ENCODE measurements at regions not wholly inside any gene's neighbourhood (a gene's known extent, or its start where the extent isn't known, plus 50 kb on each side); places are given as distances from the start of the nearest gene placed in this dataset.
"Not testable (repeated sequence)": the region's sequence is repeated elsewhere in the genome, so short reads cannot be mapped to it uniquely, and the experiment has no call there.

DNA sequence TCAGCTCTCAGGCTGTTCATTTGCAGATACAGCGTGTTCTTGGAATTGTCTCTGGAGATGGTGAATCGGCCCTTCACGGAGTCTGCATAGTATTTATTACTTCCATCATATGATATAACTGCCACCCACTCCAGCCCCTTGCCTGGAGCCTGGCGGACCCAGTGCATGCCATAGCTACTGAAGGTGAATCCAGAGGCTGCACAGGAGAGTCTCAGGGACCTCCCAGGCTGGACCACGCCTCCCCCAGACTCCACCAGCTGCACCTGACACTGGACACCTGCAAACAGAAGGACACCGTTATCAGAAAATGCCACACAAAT, 808.7 kb downstream of the TMEM121 start:
- not testable (repeated sequence) for H3K4me1 ChIP-seq (ENCODE audit: control insufficient read depth, low read depth, low read length); H3K27me3 ChIP-seq (ENCODE audit: control insufficient read depth, insufficient read depth, low read length); H3K36me3 ChIP-seq (ENCODE audit: control insufficient read depth, low read depth, low read length); H3K27ac ChIP-seq (ENCODE audit: low read length); H3K9ac ChIP-seq (ENCODE audit: low read length); H3K4me3 ChIP-seq (ENCODE audit: low read length)
- peaks cover 34% of the 10 kb centered on the region for H3K9me3 ChIP-seq (ENCODE audit: control insufficient read depth, low read depth, low read length)

DNA sequence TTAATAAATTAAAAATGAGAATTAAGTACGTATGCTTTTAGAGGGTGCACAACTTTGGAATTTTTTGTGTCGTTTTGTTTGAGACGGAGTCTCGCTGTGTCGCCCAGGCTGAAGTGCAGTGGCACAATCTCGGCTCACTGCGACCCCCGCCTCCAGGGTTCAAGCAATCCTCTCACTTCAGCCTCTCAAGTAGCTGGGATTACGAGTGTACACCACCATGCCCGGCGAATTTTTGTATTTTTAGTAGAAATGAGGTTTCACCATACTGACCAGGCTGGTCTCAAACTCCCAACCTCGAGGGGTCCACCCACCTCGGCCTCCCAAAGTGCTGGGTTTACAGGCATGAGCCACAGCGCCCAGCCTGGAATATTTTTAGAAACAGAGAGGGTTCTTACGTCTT, 812.4 kb downstream of the TMEM121 start:
- H3K27ac ChIP-seq (ENCODE audit: low read length); H3K27me3 ChIP-seq (ENCODE audit: control insufficient read depth, insufficient read depth, low read length); H3K4me1 ChIP-seq (ENCODE audit: control insufficient read depth, low read depth, low read length); H3K4me3 ChIP-seq (ENCODE audit: low read length); H3K36me3 ChIP-seq (ENCODE audit: control insufficient read depth, low read depth, low read length); H3K9ac ChIP-seq (ENCODE audit: low read length): not testable (repeated sequence)
- H3K9me3 ChIP-seq (ENCODE audit: control insufficient read depth, low read depth, low read length): peaks cover 15% of the 10 kb centered on the region

DNA sequence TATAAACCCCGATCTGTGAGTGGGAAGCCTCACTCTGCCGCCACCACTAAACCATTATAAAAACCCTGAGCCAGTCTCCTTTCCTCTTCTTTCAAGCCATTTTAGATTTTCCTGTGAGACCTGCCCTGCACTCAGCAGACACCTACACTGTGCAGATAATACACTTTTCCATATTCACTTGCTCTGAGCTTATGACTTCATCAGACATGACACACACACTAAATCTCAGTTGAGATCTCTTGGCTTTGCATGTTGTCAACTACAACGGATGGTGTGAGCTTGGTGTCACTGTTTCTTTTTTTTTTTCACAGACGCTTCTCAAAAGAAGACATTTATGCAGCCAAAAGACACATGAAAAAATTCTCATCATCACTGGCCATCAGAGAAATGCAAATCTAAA, 814.3 kb downstream of the TMEM121 start:
- not testable (repeated sequence) for H3K4me1 ChIP-seq (ENCODE audit: control insufficient read depth, low read depth, low read length); H3K9ac ChIP-seq (ENCODE audit: low read length); H3K27me3 ChIP-seq (ENCODE audit: control insufficient read depth, insufficient read depth, low read length); H3K27ac ChIP-seq (ENCODE audit: low read length); H3K4me3 ChIP-seq (ENCODE audit: low read length); H3K36me3 ChIP-seq (ENCODE audit: control insufficient read depth, low read depth, low read length)
- H3K9me3 ChIP-seq (ENCODE audit: control insufficient read depth, low read depth, low read length): peaks cover 25% of the 10 kb centered on the region

DNA sequence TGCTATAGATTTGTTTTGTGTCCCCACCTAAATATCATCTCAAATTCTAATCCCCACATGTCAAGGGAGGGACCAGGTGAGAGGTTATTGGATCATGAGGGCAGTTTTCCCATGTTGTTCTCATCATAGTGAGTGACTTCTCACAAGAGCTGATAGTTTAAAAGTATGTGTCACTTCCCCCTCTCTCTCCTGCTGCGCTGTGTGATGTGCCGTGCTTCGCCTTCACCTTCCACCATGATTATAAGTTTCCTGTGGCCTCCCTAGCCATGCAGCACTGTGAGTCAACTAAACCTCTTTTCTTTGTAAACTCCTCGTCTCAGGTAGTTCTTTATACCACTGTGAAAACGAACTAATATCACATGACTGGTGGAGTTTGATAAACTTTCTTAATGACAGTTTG, 814.8 kb downstream of the TMEM121 start:
- not testable (repeated sequence) for H3K9ac ChIP-seq (ENCODE audit: low read length); H3K27me3 ChIP-seq (ENCODE audit: control insufficient read depth, insufficient read depth, low read length); H3K36me3 ChIP-seq (ENCODE audit: control insufficient read depth, low read depth, low read length); H3K4me1 ChIP-seq (ENCODE audit: control insufficient read depth, low read depth, low read length); H3K4me3 ChIP-seq (ENCODE audit: low read length); H3K27ac ChIP-seq (ENCODE audit: low read length)
- H3K9me3 ChIP-seq (ENCODE audit: control insufficient read depth, low read depth, low read length): peaks cover 30% of the 10 kb centered on the region

DNA sequence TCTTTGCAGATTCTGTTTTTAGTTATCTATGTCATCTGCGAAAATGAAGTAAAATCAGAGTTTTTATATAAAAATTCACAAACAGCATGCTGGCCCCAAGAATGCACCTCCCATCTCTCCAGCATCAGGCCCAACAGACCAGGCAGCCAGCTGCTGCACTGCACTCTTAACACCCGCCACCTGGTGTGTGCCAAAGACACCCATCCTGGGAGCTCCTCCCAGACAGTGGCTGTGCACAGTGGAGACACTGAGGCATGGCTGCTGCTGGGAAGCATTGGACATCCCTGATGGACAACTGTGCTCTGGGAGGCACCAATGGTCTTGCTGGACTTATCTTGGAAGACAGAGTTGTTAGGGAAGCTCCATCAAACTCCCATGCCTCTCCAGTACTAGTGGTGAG, 817.2 kb downstream of the TMEM121 start:
- no peak overlapping the region for H3K27ac ChIP-seq (ENCODE audit: low read length)
- peaks cover 52% of the 10 kb centered on the region for H3K9me3 ChIP-seq (ENCODE audit: control insufficient read depth, low read depth, low read length)
- no peaks in the 10 kb centered on the region for H3K27me3 ChIP-seq (ENCODE audit: control insufficient read depth, insufficient read depth, low read length)
- H3K4me1 ChIP-seq (ENCODE audit: control insufficient read depth, low read depth, low read length): no peaks in the 10 kb centered on the region
- H3K4me3 ChIP-seq (ENCODE audit: low read length): no peak overlapping the region
- no peaks in the 10 kb centered on the region for H3K36me3 ChIP-seq (ENCODE audit: control insufficient read depth, low read depth, low read length)
- H3K9ac ChIP-seq (ENCODE audit: low read length): no peak overlapping the region

DNA sequence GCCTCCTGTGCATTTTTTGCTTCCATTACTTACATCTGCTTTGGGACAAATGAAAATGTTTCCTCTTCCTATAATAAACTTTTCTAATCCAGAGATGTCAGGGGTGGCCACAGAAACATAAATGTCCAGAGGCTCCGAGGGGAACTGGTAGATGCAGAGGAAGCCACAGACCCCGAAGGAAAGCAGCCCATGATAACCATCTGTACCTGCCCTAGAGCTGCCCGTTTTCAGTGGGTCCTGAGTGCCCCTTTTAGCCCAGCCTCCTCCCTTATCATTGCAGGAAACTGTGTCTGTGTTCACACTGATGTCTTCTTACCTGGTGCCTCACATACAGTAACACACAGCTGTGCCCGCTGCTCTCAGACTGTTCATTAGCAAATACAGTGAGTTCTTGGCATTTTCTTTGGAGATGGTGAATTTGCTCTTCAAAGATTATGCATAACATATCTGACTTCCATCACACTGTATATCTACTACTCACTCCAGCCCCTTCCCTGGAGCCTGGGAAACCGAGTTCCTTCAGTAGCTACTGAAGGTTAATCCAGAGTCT, 817.8 kb downstream of the TMEM121 start:
- H3K9me3 ChIP-seq (ENCODE audit: control insufficient read depth, low read depth, low read length): peaks cover 56% of the 10 kb centered on the region
- H3K4me3 ChIP-seq (ENCODE audit: low read length); H3K27ac ChIP-seq (ENCODE audit: low read length): not testable (repeated sequence)

DNA sequence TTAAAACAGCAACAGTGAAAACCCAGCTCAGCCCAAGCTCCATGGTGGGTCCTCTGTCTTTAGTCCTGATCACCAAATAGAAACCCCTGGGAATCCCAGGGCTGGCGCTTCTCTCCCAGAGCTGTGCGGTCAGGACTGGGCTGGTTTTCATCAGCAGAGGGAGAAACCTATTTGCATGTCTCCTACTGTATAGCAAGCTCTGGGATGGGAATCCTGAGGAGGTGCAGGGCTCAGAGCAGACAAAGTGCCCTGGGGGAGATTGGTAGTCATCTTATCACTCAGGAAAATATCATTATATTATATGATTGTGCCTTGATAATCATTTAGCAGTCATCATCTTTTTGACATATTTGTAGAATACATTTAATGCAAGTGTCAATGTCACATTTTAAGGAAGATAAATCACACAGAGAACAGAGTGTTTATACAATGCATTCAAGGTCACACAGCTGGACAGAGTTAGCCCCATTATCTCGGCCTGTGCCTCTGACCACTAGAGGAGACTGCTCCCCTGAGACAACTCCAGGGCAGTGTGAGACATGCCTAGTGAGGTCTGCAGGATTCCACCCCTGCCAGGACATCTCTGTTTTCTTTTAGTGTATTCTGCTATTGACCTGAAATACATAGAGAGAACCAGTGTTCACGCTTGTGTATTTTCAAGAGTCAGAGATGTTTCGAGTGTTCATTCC, 818.6 kb downstream of the TMEM121 start:
- H3K36me3 ChIP-seq (ENCODE audit: control insufficient read depth, low read depth, low read length); H3K9ac ChIP-seq (ENCODE audit: low read length); H3K27ac ChIP-seq (ENCODE audit: low read length); H3K4me1 ChIP-seq (ENCODE audit: control insufficient read depth, low read depth, low read length); H3K4me3 ChIP-seq (ENCODE audit: low read length); H3K27me3 ChIP-seq (ENCODE audit: control insufficient read depth, insufficient read depth, low read length): not testable (repeated sequence)
- H3K9me3 ChIP-seq (ENCODE audit: control insufficient read depth, low read depth, low read length): peaks cover 61% of the 10 kb centered on the region

More for the DNA sequence above, 817.8 kb downstream of the TMEM121 start:
- not testable (repeated sequence) for H3K4me1 ChIP-seq (ENCODE audit: control insufficient read depth, low read depth, low read length); H3K36me3 ChIP-seq (ENCODE audit: control insufficient read depth, low read depth, low read length); H3K27me3 ChIP-seq (ENCODE audit: control insufficient read depth, insufficient read depth, low read length); H3K9ac ChIP-seq (ENCODE audit: low read length)

DNA sequence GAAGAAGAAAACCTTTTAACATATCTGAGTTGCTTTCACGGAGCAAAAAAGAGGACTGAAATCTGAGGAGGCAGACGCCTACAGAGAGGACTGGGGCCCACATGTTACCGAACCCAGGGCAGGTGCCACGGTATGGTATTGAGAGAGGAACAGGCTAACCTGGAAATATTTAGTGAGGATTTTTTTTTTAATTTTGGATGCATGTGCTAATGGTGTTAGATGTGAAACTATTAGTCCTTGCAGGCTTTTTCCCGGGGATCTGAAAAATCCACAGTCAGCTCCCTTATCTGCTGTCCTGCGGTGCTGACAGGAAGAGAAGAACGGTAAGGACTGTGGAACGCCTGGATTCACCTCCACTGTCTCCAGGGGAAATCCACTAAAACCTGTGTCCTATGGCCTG, 819.7 kb downstream of the TMEM121 start:
- no peak overlapping the region for H3K27ac ChIP-seq (ENCODE audit: low read length)
- no peaks in the 10 kb centered on the region for H3K4me1 ChIP-seq (ENCODE audit: control insufficient read depth, low read depth, low read length)
- H3K9ac ChIP-seq (ENCODE audit: low read length): no peak overlapping the region

DNA sequence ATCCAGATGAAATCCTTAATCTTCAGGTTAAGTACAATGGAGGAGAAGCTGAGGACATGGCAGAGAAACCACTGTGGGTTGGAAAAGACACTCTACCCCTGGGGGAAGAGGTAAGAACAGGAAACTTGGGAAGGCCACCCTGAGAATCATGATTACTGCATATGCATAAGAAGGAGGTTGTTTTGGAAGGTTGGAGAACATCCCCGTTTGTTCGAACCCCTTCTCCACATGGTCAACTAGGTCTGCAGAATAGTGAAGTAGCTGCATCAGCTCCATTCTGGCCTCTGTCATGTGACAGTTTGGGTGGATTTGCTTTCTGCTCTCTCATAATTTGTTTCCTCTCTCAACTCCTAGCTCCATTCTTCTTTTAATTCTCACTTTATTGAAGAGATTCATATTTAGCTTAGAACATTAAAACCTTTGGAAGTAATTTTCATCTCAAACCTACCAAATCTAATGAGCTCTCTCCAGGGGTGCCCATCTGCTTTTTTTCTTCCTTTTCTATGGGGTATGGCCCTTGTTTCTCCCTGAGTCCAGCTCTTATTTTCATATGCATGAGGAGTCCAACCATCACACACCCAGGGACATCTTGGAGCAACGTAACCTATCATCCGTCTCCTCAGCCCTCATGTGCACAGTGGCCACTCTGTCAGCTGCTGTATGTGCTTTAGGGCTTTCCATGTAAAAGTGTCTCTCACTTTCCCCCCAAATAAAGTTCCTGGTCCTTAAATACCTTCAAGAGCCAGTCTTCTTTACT, 820.3 kb downstream of the TMEM121 start:
- no peak overlapping the region for H3K27ac ChIP-seq (ENCODE audit: low read length)
- peaks cover 78% of the 10 kb centered on the region for H3K9me3 ChIP-seq (ENCODE audit: control insufficient read depth, low read depth, low read length)
- H3K9ac ChIP-seq (ENCODE audit: low read length): no peak overlapping the region
- peak overlapping the region; percentile 18 for H3K4me3 ChIP-seq (ENCODE audit: low read length)
- H3K36me3 ChIP-seq (ENCODE audit: control insufficient read depth, low read depth, low read length): no peaks in the 10 kb centered on the region
- no peaks in the 10 kb centered on the region for H3K4me1 ChIP-seq (ENCODE audit: control insufficient read depth, low read depth, low read length)
- no peaks in the 10 kb centered on the region for H3K27me3 ChIP-seq (ENCODE audit: control insufficient read depth, insufficient read depth, low read length)

More for the DNA sequence above, 819.7 kb downstream of the TMEM121 start:
- Histone ChIP-seq H3K4me3 (ENCODE audit: low read length) (peak overlapping the region; percentile 18), H3K36me3 (ENCODE audit: control insufficient read depth, low read depth, low read length) (no peaks in the 10 kb centered on the region), H3K9me3 (ENCODE audit: control insufficient read depth, low read depth, low read length) (peaks cover 72% of the 10 kb centered on the region), H3K27me3 (ENCODE audit: control insufficient read depth, insufficient read depth, low read length) (no peaks in the 10 kb centered on the region)

DNA sequence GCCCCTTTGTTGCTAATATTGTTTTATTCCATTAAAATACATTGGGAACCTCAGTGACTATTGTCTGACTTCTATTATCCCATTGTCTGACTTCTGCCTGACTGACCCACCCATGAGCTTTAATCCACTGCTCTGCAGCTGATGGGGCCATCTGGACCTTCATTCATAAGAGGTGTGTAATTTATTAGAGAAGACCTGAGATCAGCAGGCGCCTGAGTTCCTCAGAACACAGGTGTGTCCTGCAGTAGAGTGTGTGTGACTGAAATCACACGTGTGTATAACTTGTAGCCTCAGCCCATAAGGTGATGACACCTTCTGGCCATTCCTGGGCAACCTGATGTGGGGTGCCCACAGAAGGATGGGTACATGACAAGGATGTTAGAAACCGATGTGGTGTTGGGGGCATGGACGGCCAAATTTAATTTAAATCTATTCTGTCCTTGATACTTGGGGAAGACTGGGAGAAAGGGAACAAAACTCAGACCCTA, 821.0 kb downstream of the TMEM121 start:
- Histone ChIP-seq H3K27ac (ENCODE audit: low read length) (no peak overlapping the region), H3K9ac (ENCODE audit: low read length) (no peak overlapping the region), H3K4me1 (ENCODE audit: control insufficient read depth, low read depth, low read length) (no peaks in the 10 kb centered on the region)

DNA sequence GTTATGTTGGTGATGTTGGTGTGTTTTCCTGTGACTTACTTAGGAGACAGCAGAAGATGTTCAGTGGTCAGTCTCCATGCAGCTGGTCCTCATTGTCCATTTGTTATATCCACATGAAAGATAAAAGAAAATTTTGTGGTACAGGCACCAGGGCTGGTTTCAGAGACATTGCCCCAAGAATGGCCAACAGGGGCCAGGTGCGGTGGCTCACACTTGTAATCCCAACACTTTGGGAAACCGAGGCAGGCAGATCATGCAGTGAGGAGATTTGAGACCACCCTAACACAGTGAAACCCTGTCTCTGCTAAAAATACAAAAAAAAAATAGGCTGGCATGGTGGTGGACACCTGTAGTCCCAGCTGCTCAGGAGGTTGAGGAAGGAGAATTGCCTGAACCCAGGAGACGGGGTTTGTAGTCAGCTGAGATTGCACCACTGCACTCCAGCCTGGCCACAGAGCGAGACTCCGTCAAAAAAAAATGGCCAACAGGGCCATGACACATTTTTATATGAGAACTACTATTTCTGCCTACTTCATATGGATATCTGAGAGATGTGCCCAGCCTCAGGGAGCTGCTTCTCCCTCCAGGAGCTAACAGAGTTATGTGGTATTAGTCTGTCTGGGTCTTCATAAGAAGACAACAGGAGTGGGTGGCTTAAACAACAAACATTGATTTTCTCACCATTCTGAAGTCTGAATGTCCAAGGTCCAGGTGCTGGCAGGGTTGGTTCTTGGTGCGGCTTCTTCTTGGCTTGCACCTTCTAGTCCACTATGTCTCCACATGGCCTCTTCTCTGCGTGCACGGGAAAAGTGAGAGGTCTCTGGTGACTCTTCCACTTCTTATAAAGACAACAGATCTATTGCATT, 821.7 kb downstream of the TMEM121 start:
- no peaks in the 10 kb centered on the region for H3K4me1 ChIP-seq (ENCODE audit: control insufficient read depth, low read depth, low read length)
- peaks cover 79% of the 10 kb centered on the region for H3K9me3 ChIP-seq (ENCODE audit: control insufficient read depth, low read depth, low read length)
- no peaks in the 10 kb centered on the region for H3K27me3 ChIP-seq (ENCODE audit: control insufficient read depth, insufficient read depth, low read length)
- no peak overlapping the region for H3K27ac ChIP-seq (ENCODE audit: low read length)
- no peaks in the 10 kb centered on the region for H3K36me3 ChIP-seq (ENCODE audit: control insufficient read depth, low read depth, low read length)
- no peak overlapping the region for H3K4me3 ChIP-seq (ENCODE audit: low read length)
- H3K9ac ChIP-seq (ENCODE audit: low read length): no peak overlapping the region

More for the DNA sequence above, 821.0 kb downstream of the TMEM121 start:
- H3K9me3 ChIP-seq (ENCODE audit: control insufficient read depth, low read depth, low read length): peaks cover 80% of the 10 kb centered on the region
- no peaks in the 10 kb centered on the region for H3K27me3 ChIP-seq (ENCODE audit: control insufficient read depth, insufficient read depth, low read length)
- H3K36me3 ChIP-seq (ENCODE audit: control insufficient read depth, low read depth, low read length): no peaks in the 10 kb centered on the region
- H3K4me3 ChIP-seq (ENCODE audit: low read length): no peak overlapping the region
